HepG2 (cell line): ENCODE measurements at regions not wholly inside any gene's neighbourhood (a gene's known extent, or its start where the extent isn't known, plus 50 kb on each side); places are given as distances from the start of the nearest gene placed in this dataset.

Experiments used
- ATAC-seq: fragments of 200-7000 bp; cut with Tn5 transposase; 3 replicates; pipeline ENCODE4 v1.9.1; 2020; ENCODE audit warnings: mild to moderate bottlenecking, moderate library complexity
- BruUV-seq: library from RNA; stranded (reverse); fragments of 400-500 nt; replicated peaks from 2 replicates; lab custom pipeline; 2021; lab: Mats Ljungman, UMichigan
- CTCF ChIA-PET: fragments of 300-600 bp; formaldehyde crosslinking; extraction: SDS; loops from one replicate; lab custom pipeline; 2021; ENCODE audit warnings: low total read pairs, inconsistent platforms, low intra/inter-chr PET ratio; lab: Yijun Ruan, JAX
- POLR2A ChIA-PET: fragments of 350-600 bp; sonication (Branson Sonifier 250); formaldehyde crosslinking; loops from one replicate; lab custom pipeline; 2020; ENCODE audit warnings: antibody characterized with exemption, inconsistent platforms; lab: Yijun Ruan, JAX
- DNase-seq: peaks from one replicate; pipeline ENCODE4 v3.0.0-alpha.2; 2015; ENCODE audit warnings: low spot score
- FAIRE-seq: peaks from 3 replicates; lab custom pipeline; 2011; peaks lifted over from hg19 to GRCh38; lab: Jason Lieb, UNC
- H2AFZ ChIP-seq: one replicate; pipeline ENCODE4 v1.6.1; 2011; ENCODE audit warnings: low read length, inconsistent platforms
- H3K27ac ChIP-seq: fragments of 300-600 bp; 3 replicates; pipeline ENCODE4 v1.8.0; 2011; ENCODE audit warnings: mixed run types, mild to moderate bottlenecking, mixed read lengths, low read length, inconsistent platforms; ENCODE audit not compliant: insufficient read depth; ENCODE audit errors: extremely low read length
- H3K27me3 ChIP-seq, 2 experiments: fragments of 200-600 bp in 1 of 2; 2 replicates in 1 of 2; 3 replicates in 1 of 2; pipeline versions ENCODE4 v1.6.0 to v1.8.0; 2011; ENCODE audit warnings: low read length in 2 of 2, mild to moderate bottlenecking in 2 of 2, moderate library complexity in 2 of 2, inconsistent platforms in 1 of 2; ENCODE audit not compliant: insufficient read depth in 2 of 2, control insufficient read depth in 1 of 2
- H3K36me3 ChIP-seq, 2 experiments: fragments of 200-600 bp in 1 of 2; replicated peaks in 1 of 2; 2 replicates in 1 of 2; 3 replicates in 1 of 2; pipeline versions ENCODE4 v1.5.1 to v1.8.0; 2011; ENCODE audit warnings: low read length in 2 of 2, inconsistent platforms in 1 of 2; ENCODE audit not compliant: insufficient read depth in 2 of 2, control insufficient read depth in 1 of 2
- H3K4me1 ChIP-seq: 2 replicates; pipeline ENCODE4 v1.5.1; 2012; ENCODE audit warnings: low read length, inconsistent platforms; ENCODE audit not compliant: insufficient read depth
- H3K4me2 ChIP-seq: 2 replicates; pipeline ENCODE4 v1.6.0; 2011; ENCODE audit warnings: low read depth, low read length, inconsistent platforms
- H3K4me3 ChIP-seq, 3 experiments: fragments of 200-600 bp in 1 of 3; sonication (generic), shearing (Covaris generic) in 1 of 3; replicated peaks in 1 of 3; 2 replicates each; pipeline ENCODE4 v1.5.1; 2011 to 2016; ENCODE audit warnings: low read length in 3 of 3, inconsistent platforms in 2 of 3, low read depth in 2 of 3, mild to moderate bottlenecking in 2 of 3, control low read depth in 1 of 3, mixed read lengths in 1 of 3; ENCODE audit not compliant: insufficient read depth in 1 of 3
- H3K79me2 ChIP-seq: one replicate; pipeline ENCODE4 v1.6.1; 2011; ENCODE audit warnings: low read length, inconsistent platforms; ENCODE audit not compliant: insufficient read depth
- H3K9ac ChIP-seq: 2 replicates; pipeline ENCODE4 v1.6.0; 2011; ENCODE audit warnings: mild to moderate bottlenecking, low read depth, low read length, inconsistent platforms; ENCODE audit not compliant: insufficient read depth
- H3K9me3 ChIP-seq: 2 replicates; pipeline ENCODE4 v1.5.1; 2012; ENCODE audit warnings: mild to moderate bottlenecking, low read length
- H4K20me1 ChIP-seq: 2 replicates; pipeline ENCODE4 v1.6.0; 2011; ENCODE audit warnings: inconsistent platforms, mild to moderate bottlenecking, low read length, moderate library complexity; ENCODE audit not compliant: insufficient read depth
- CEBPB ChIP-seq: IDR thresholded peaks from 2 replicates; pipeline ENCODE4 v1.6.1; 2011; ENCODE audit warnings: low read depth, low read length, improper control_type of control experiment, borderline replicate concordance
- CREB1 ChIP-seq, 2 experiments: fragments of 450-650 bp in 1 of 2; IDR thresholded peaks; 2 replicates each; pipeline ENCODE4 v1.6.1; 2016 to 2017; ENCODE audit warnings: control low read depth in 1 of 2, mild to moderate bottlenecking in 1 of 2, missing compliant biosample characterization in 1 of 2, missing genetic modification characterization in 1 of 2
- FOXP1 ChIP-seq, 2 experiments: fragments of 450-650 bp in 1 of 2; IDR thresholded peaks; 2 replicates each; pipeline ENCODE4 v1.6.1; 2017 to 2018; ENCODE audit warnings: antibody characterized with exemption in 1 of 2
- FUBP1 ChIP-seq: sonication (generic); formaldehyde crosslinking; IDR thresholded peaks from 2 replicates; pipeline ENCODE4 v1.5.1; 2020; ENCODE audit warnings: missing genetic modification reagents, mild to moderate bottlenecking, borderline replicate concordance
- HDAC2 ChIP-seq: sonication (generic); formaldehyde crosslinking; IDR thresholded peaks from 2 replicates; pipeline ENCODE4 v1.4.0; 2020; ENCODE audit warnings: missing genetic modification reagents
- IKZF1 ChIP-seq: fragments of 450-650 bp; IDR thresholded peaks from 2 replicates; pipeline ENCODE4 v1.7.1; 2016
- RAD51 ChIP-seq: fragments of 450-650 bp; IDR thresholded peaks from 2 replicates; pipeline ENCODE4 v1.6.1; 2016; ENCODE audit warnings: borderline replicate concordance
- RNF219 ChIP-seq: sonication (generic); formaldehyde crosslinking; IDR thresholded peaks from 2 replicates; pipeline ENCODE4 v1.5.0; 2020; ENCODE audit warnings: mild to moderate bottlenecking, missing genetic modification reagents
- STAG1 ChIP-seq: sonication (generic); formaldehyde crosslinking; IDR thresholded peaks from 2 replicates; pipeline ENCODE4 v1.4.0; 2020; ENCODE audit warnings: missing genetic modification reagents
- ZC3H4 ChIP-seq: sonication (generic); formaldehyde crosslinking; IDR thresholded peaks from 2 replicates; pipeline ENCODE4 v1.4.0; 2020; ENCODE audit warnings: missing genetic modification reagents, borderline replicate concordance
- ZNF282 ChIP-seq: fragments of 450-650 bp; IDR thresholded peaks from 2 replicates; pipeline ENCODE4 v1.6.1; 2018; ENCODE audit not compliant: partially characterized antibody
- ZNF563 ChIP-seq: sonication (generic); formaldehyde crosslinking; IDR thresholded peaks from 2 replicates; pipeline ENCODE4 v1.8.0; 2022; ENCODE audit warnings: mild to moderate bottlenecking, moderate library complexity, missing genetic modification reagents
- ZNF629 ChIP-seq: sonication (generic); formaldehyde crosslinking; conservative IDR thresholded peaks from 2 replicates; pipeline ENCODE4 v1.5.0; 2020; ENCODE audit warnings: missing genetic modification reagents
- WGBS: methylation state at CpG from one replicate; pipeline ENCODE4 v1.1.6; 2017; ENCODE audit warnings: low lambda C conversion rate; 5-methylcytosine and 5-hydroxymethylcytosine counted together
- in situ Hi-C: cut with HindIII; loops from 2 replicates; pipeline ENCODE4 v1.10.0; 2017; ENCODE audit warnings: low pct_unique_long_range_greater_than_20kb; ENCODE audit not compliant: extremely low pct_ligation_motif_present
- intact Hi-C: fragments of 100-400 bp; cut with micrococcal nuclease; formaldehyde crosslinking; loops from one replicate; pipeline ENCODE4 v1.10.0; 2022; ENCODE audit not compliant: unreplicated experiment

GRCh38 chr16:87212026-87212425 is 105.2 kb downstream of the C16orf95 start:
- no TSS peak for BruUV-seq
- H4K20me1 ChIP-seq: no peaks in the 10 kb centered on the region; the same call in 1 of the 2 replicates
- DNase-seq (no peak), ATAC-seq (no peak), FAIRE-seq (no peak)
- H3K4me2 ChIP-seq: no peak overlapping the region
- TF ChIP-seq HDAC2 (CRISPR knock-in tag) (no peak), CEBPB (no peak)
- H3K27me3 ChIP-seq: no peaks in the 10 kb centered on the region; a peak in 1 of 5 replicates
- H3K4me3 ChIP-seq: no peak overlapping the region
- H2AFZ ChIP-seq: no peak overlapping the region
- H3K27ac ChIP-seq: no peak overlapping the region
- in situ Hi-C loops: no loop called here
- 0 out of 2 replicates have a peak, but pooled peaks cover 9% of the 10 kb centered on the region for H3K4me1 ChIP-seq
- 19% methylated on average over 6 of the region's 6 CpGs for WGBS
- H3K79me2 ChIP-seq: no peaks in the 10 kb centered on the region
- intact Hi-C loops: no loop called here
- no peak overlapping the region for H3K9ac ChIP-seq
- 0 out of 2 replicates have a peak, but pooled peaks cover 5% of the 10 kb centered on the region for H3K9me3 ChIP-seq
- POLR2A ChIA-PET: no interaction called here
- CTCF ChIA-PET: no interaction called here
- H3K36me3 ChIP-seq: no peaks in the 10 kb centered on the region

- Histone ChIP-seq H3K9me3 (0 out of 2 replicates have a peak, but pooled peaks cover 5% of the 10 kb centered on the region), H3K4me1 (no peaks in the 10 kb centered on the region), H3K79me2 (no peaks in the 10 kb centered on the region), H4K20me1 (no peaks in the 10 kb centered on the region; the same call in 1 of the 2 replicates), H3K36me3 (no peaks in the 10 kb centered on the region), H3K27ac (no peak overlapping the region), H2AFZ (no peak overlapping the region), H3K4me2 (no peak overlapping the region), H3K9ac (no peak overlapping the region), H3K4me3 (no peak overlapping the region), H3K27me3 (no peaks in the 10 kb centered on the region; a peak in 1 of 5 replicates)
- no peak for DNase-seq
- intact Hi-C loops (no loop called here), in situ Hi-C loops (no loop called here)
- 36% methylated on average over 6 of the region's 6 CpGs for WGBS
- no peak for FAIRE-seq
- no peak for ATAC-seq
- TF ChIP-seq IKZF1 (0 out of 2 replicates have a peak, but pooled peaks have one; percentile 33), STAG1 (CRISPR knock-in tag) (no peak), RNF219 (CRISPR knock-in tag) (no peak), ZNF563 (CRISPR knock-in tag) (no peak), FOXP1 (IDR thresholded peaks at IDR 0.05) (0 out of 2 replicates have a peak, but pooled peaks have one; percentile 48), FOXP1 (CRISPR knock-in tag; IDR thresholded peaks at IDR 0.05) (no peak), ZC3H4 (CRISPR knock-in tag) (no peak), CREB1 (IDR thresholded peaks at IDR 0.05) (peak; percentile 91), CREB1 (CRISPR knock-in tag; IDR thresholded peaks at IDR 0.05) (no peak), ZNF629 (CRISPR knock-in tag) (no peak), RAD51 (0 out of 2 replicates have a peak, but pooled peaks have one; percentile 19), FUBP1 (CRISPR knock-in tag) (no peak), ZNF282 (peak; percentile 57)
- CTCF ChIA-PET: no interaction called here
- POLR2A ChIA-PET: no interaction called here
- BruUV-seq: no TSS peak
Measured at GRCh38 chr16:87213536-87213935, 103.7 kb downstream of the C16orf95 start.
